GM12873 (cell line): ENCODE measurements at regions not wholly inside any gene's neighbourhood (a gene's known extent, or its start where the extent isn't known, plus 50 kb on each side); places are given as distances from the start of the nearest gene placed in this dataset.

Experiments used
- CTCF ChIP-seq: IDR thresholded peaks from 2 replicates; pipeline ENCODE4 v1.5.1; 2012; ENCODE audit warnings: low read depth, mild to moderate bottlenecking, moderate library complexity, low read length, control low read depth; ENCODE audit not compliant: insufficient read depth; ENCODE audit errors: missing control alignments

GRCh38 chr14:49218436-49219092 lies 367.6 kb downstream of the RPS29 start:
- TF ChIP-seq CTCF = no peak

GRCh38 chr14:49212721-49213120 lies 373.5 kb downstream of the RPS29 start:
- no peak for TF ChIP-seq CTCF

- no peak for TF ChIP-seq CTCF
These were observed 376.8 kb downstream of the RPS29 start for GRCh38 chr14:49209416-49209815.

- no peak for TF ChIP-seq CTCF
These were observed 379.4 kb downstream of the RPS29 start for GRCh38 chr14:49206828-49207227.

- no peak for TF ChIP-seq CTCF
These were observed 382.5 kb downstream of the RPS29 start for GRCh38 chr14:49203676-49204075.

GRCh38 chr14:49199159-49199558 lies 387.0 kb downstream of the RPS29 start:
- TF ChIP-seq CTCF = no peak

- no peak for TF ChIP-seq CTCF
These were observed 389.9 kb downstream of the RPS29 start for GRCh38 chr14:49196327-49196726.

GRCh38 chr14:49194067-49194466 lies 392.1 kb downstream of the RPS29 start:
- TF ChIP-seq CTCF = no peak
